Iris pigment epithelial cell (primary cell): ENCODE measurements at regions not wholly inside any gene's neighbourhood (a gene's known extent, or its start where the extent isn't known, plus 50 kb on each side); places are given as distances from the start of the nearest gene placed in this dataset.
A peak's percentile ranks its signal among the peaks of the same experiment; 100 is the strongest.
"Not testable (repeated sequence)": the region's sequence is repeated elsewhere in the genome, so short reads cannot be mapped to it uniquely, and the experiment has no call there.

ENCODE experiments used
- DNase-seq: peaks from one replicate; pipeline ENCODE4 v3.0.0-alpha.2; 2011; ENCODE audit warnings: low read depth

DNA sequence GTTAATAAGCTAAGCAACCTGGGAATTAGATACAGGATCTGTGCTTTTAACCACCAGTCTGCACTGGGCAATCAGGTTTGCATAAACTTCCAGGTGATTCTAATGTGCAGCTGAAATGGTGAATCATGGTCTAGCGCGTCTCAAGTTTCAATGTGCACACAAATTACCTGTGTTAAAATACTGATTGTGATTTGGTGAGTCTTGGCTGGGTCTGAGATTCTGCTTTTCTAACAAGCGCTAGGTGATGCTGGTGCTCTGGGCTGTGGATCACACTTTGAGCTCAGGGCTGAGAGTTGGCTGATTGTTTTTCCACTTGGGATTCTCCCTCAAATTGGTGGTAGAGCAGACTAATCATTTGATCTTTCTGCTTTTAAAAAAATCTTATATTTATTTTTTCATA, 124.8 kb downstream of the C12orf75 start:
- no peak for DNase-seq

DNA sequence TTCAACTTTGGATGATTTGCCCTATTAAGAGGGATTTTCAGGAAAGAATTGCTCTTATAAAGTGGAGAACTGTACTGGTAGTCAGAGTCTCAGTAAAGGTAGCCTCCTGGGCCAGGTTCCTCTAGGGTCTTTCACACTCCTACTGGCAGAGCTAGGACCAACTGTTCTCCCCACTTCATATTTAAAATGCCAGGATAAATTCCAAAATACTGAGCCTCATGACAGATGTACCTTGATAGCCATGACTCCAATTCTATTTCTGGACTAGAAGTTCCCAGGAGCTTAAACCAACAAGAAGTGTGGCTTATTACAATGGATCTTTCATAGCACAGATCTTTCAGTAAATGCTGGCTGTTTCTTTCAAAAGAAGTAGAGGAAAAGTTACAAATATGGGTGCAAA, 126.5 kb downstream of the C12orf75 start:
- DNase-seq = no peak

DNA sequence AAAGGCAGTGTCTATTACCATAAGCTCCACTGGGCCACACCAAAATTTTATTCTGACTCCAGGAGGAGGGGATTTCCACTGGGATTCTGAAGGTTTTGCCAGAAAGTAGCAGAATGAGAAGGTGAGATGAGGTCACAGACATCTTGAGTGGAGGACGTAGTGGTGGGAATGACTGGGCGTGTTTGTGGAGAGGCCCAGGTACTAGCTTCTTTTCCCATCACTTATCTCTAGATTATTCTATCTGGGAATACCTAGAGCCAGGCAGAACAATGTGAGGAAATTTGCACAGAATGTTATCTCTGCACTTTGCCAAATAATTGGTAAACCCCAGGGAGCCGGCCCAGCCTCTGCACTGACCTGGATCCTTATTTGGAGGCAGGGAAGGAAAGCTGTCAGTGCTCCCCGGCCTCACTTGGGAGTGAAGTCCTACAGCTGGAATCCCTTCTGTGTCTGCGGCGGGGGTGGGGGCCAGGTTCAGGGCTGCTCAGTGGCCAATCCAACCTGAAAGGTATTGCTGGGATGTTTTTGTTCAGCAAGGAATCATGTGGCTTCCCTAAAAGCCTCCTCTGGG, 129.4 kb downstream of the C12orf75 start:
- DNase-seq = no peak

DNA sequence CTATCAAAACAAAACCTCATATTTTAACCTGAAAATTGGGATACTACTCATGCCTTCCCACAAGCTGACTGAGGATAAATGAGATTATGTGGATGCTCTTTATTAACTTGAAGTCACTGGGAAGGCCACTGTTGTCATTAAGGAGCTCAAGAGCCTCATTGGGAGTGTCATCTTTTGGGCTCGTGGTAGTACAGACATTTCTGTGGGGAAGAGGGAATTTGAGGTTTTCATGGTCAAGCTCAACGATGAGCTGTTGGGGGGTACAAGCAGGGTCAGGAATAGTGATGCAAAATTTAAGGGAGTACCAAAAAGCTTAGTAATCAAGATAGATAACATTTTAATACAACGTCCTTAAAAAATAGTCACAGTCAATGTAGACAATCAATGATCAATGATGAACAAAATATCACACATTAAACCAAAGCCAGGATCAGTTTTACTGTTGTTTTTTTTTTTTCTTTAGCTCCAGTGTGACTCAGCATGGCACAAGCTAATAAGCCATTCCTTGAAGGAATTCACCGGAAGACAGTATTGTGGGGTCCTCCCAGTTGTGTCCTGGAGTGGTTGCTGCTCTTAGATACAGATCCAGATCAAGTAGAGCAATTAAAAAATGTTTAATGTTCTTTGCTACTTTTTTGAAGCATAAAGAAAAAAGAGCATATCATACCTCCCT, 130.9 kb downstream of the C12orf75 start:
- DNase-seq = no peak

DNA sequence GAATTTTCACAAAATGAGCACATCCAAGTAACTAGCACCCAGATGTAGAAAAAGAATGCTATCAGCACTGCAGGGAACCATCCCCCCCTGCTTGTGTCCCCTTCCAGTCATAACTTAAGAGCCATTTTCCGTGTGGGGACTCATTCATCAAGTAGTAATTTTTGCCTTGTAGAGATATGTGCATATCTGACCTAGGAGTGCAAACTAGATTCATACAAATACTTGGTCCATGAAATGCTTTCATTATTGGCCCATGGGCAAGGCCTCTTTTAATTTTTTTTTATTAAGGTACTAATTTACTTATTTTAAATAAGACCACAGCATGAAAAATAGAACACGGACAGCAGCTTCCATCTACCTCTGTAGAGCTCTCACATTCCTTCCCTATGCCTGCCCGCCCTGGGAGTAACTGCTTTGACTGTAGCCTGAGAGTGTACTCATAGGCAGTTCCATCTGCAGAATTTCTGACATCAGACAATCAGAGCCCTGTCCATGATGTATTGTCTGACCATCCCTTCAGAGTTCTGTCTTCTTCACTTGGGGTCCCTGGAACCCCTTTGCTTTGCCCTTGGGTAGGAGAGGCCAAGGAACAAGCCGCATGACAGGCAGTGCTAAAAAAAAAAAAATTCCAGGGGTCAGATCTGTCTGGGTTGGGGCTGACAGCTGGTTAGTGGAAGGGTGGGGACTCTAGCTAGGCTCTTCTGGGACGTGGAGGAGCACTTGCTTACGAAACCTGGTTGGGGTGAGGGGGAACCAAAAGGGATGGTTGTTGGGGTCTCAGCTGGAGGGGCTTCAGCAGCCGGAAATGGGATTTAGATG, 131.7 kb downstream of the C12orf75 start:
- no peak for DNase-seq

DNA sequence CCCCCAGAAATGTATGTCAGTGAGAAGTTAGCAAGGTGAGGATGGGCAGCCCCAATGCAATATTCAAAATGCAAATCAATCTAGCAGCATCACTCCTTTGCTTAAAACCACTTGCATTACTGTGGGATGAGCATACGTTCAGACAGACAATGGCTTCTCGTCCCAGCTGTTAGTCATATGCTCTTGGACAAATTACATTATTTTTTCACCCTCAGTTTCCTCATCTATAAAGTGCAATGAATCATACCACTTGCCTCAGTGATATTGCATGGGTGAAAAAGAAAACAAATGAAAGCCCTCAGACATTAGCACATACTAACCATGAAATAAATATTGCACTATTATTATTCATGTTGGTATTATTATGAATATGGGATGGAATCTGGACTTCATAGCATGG, 132.3 kb downstream of the C12orf75 start:
- peak; percentile 65 for DNase-seq

DNA sequence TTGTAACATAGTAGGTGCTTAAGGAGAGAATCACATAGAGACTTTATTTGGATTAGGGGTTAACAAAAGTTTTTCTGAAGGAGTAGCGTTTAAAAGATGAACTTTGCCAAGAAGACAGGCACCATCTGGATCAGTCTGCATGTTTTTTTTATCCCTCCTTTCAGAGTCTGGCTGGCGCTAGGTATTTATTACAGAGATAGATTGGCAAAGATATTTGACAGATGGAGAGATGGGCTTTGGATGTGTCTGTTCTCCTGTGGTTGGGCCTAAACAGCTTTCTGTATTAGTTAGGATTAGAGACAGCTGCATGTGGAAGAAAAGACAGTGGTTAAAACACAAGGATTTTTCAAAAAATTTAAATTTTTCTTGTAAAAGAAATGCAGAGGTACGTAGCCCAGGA, 133.9 kb downstream of the C12orf75 start:
- DNase-seq = no peak

DNA sequence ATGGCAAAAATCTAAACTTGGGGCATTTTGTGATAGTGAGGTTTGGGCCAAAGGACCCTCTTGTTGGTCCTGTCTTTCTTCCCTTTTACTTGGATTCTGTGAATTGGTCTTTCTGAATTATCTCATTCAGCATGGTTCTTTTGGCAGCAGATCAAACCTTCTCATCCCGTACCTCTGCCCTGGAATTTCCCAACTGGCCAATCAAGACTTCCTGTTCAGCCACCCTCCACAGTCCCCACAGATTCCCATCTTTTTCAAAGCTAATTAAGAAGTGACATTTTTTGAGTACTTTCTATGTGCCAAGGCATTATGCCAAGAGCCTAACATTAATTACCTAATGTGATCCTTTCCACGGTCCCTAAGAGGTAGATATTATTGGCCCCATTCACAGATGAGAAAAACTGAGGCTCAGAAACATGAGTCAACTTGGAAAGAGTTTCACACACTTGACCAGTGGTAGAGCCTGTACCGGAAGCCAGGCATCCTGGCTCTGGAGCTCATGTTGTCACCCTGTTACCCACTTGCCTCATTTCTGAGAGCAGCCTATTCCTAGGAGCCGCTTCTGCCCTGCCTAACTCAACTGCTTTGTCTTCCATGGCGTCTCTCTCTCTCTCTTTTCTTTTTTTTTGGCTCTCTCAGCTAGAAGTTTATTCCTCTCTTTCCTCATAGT, 135.9 kb downstream of the C12orf75 start:
- no peak for DNase-seq

DNA sequence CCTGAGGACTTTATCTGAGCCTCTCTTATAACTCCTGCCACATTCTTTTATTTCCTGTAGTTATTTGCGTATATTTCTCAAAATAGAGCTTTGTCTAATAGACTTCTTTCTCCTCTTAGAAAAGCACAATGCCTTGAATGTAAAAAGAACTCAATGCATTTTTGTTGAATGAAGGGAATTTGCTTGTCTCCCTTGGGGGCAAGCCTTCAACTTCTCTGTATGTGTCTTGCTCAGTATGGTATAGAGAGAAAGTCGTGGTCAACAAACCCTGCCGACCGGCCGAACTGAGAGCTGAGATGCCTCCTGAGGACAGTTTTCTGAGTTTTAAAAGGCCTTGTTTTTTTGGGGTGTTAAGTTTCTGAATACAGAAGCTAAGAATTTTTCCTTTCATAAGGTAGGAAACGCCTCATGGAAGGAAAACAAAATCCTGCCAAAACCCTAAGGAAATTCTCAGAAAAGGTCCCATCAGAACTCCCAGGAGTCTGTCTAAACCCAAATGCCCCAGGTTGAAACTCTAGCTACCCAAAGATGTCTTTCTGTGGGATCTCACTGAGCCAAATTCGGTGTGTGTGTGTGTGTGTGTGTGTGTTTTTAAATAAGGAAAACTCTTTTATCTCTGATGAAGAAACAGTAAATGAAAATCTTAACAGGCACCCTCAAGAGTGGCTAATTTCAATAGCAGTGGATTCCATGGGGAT, 136.6 kb downstream of the C12orf75 start:
- no peak for DNase-seq

DNA sequence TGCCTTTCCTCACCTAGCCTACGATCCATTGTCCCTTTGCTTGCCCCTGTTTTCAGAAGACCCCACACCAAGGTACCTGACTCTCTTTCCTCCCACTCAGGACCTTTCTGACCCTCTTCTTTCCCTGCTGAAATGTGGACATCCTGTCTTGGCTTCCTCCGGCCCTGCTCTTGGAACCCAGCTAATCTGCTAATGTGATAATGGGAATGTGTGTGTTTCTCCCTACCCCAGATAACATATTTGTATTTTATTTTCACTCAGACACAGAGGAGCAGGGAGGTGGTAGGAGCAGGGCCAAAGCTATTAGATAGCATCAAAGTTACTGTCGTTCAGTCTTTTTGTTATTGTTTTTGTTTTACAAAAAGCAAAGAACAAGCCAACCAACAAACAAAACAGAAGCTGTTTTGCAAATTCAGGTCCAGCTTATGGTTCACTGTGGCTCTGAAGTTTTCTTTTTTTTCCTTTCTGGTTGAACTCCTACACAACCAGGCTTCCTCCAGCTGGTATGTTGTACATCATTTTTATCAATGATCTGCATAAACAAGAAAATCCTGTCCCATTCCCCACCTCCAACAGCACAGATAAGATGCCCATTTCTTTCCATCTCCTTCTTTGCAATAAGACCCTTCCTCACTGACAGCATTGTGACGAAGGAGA, 137.3 kb downstream of the C12orf75 start:
- no peak for DNase-seq

DNA sequence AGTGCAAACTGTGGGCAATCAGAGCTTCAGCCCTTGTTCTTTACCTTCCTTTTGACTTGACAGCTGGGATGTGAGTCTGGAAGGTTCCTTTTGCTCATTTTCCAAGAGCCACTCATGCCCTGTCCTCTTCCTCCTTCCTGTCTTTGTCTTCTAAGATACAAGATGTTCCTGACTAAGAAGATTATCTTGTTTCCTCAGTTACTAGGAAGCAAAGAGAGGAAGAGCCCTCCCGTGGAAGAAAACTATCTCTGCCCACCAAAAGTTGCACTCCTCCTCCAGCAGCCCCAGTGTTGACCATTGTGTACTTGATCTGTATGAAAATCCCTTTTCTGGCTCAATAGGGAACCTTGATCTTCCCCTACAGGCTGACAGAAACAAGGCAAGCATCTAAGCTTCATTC, 138.0 kb downstream of the C12orf75 start:
- DNase-seq = no peak

DNA sequence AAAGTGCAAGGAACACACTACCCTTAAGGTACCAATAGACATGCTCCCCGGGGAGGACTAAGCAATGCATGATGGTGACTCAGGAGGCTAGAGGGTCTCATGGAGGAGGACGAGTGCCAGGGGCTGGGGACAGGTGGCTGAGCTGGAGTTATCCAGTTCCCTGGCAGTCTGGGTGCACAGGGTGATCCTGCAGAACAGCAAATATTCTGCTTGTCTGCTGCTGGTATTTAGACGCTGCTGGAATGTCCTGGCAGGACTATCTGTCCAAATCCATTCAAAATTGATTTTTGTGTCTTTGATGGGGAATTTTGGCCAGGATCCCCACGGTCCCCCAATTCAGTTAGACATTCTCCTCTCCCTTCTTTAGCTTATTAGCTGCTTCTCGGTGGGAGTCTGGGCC, 138.7 kb downstream of the C12orf75 start:
- DNase-seq = no peak

DNA sequence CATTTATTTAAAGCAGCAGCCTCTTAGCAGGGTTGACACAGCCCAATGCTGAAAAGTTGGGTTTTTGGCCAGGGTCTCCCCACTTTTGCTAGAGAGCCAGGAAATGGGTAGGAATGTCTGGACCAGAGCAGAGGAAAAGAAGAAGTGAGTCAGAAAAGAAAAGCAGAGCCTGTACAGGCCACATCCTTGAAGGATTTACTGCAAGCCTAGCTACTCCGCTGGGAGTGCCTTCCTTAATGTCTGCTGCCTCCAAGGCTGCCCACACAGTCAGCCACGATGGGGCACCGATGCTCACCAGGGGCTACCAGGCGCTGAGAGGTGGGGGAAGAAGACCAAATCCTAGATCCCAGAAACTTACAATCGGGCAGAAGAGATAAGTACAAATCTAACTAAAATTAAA, 139.2 kb downstream of the C12orf75 start:
- peak; percentile 12 for DNase-seq

DNA sequence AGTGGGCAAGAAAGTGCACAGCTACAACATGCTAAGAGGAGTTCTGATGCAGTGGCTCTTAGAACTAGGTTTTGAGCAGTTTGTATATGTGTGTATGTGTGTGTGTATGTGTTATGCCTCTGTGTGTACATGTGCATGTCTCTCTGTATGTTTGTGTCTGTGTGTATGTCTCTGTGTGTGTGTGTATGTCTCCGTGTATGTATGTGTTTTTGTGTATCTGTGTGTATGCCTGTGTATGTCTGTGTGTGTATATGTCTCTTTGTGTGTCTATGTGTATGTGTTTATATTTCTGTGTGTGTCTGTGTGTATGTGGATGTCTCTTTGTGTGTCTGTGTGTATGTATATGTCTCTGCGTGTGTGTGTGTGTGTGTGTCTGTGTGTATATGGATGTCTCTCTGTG, 139.6 kb downstream of the C12orf75 start:
- DNase-seq = no peak

DNA sequence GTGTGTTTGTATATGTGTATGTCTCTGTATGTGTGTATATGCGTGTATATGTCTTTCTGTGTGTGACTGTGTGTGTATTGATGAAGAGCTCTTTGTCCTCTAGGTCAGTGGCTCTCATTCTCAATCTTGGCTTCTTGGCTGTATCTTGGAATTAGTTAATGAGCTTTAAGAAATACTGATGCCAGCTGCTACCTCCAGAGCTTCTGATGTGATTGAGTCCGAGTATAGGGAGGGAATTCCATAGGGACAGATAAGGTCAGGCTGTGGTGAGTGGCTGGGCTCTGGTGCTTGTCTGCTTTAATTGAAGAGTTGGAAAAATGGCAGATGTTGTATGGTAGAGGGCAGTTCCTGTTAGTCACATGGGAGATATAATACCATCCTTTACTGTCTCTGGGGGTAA, 140.1 kb downstream of the C12orf75 start:
- DNase-seq = no peak

DNA sequence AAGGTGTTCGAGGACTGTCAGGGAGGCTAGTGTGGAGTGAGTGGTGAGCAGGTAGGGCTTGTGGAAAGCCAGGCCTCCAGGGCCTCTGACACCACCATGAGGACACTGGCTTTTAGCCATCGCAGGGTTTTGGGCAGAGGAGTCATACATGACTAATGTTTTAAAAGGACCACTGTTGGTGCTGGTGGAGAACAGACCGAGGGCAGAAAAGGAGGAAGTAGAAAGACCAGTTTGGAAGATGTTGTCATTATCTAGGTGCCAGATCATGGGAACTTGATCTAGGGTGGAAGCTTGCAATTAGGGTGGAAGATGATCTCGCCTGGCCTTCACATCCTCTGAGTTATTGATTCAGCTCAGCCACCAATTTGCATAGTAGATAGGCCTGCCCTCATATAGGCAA, 144.2 kb downstream of the C12orf75 start:
- DNase-seq = no peak

DNA sequence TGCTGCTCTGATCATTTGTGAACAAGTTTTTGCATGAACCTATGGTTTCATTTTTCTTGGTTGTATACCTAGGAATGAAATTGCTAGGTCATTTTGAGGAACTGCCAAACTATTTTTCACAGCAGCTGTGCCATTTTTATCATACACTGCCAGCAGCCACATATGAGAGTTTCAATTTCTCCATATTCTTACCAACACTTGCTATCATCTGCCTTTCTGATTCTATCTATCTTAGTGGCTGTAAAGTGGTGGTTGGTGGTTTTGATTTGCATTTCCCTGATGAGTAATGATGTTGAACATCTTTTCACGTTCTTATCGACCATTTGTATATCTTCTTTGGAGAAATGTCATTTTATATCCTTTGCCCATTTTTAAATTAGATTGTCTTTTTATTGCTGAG, 146.1 kb downstream of the C12orf75 start:
- DNase-seq = no peak

DNA sequence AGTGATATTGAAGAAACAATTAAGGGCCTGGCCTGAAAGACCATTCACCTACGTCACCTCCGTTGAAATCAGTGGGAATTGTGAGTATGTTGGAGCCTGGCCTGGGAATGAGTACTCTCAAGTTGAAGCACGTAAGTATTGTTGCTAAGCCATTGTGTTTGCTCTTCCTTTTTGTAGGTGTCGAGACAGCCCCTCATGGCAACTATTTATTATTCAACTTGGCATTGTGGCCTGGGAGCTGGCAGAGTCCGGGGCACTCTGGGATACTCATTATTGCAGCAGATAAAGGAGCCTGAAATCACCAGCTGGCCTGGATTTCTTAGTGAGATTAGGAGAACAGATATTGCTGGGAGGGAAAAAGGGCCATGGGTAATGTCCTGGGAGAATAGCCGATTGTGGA, 147.4 kb downstream of the C12orf75 start:
- no peak for DNase-seq

DNA sequence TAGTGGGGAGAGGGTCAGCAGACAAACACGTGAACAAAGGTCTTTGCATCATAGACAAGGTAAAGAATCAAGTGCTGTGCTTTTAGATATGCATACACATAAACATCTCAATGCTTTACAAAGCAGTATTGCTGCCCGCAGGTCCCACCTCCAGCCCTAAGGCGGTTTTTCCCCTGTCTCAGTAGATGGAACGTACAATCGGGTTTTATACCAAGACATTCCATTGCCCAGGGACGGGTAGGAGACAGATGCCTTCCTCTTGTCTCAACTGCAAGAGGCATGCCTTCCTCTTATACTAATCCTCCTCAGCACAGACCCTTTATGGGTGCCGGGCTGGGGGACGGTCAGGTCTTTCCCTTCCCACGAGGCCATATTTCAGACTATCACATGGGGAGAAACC, 148.3 kb downstream of the C12orf75 start:
- not testable (repeated sequence) for DNase-seq

DNA sequence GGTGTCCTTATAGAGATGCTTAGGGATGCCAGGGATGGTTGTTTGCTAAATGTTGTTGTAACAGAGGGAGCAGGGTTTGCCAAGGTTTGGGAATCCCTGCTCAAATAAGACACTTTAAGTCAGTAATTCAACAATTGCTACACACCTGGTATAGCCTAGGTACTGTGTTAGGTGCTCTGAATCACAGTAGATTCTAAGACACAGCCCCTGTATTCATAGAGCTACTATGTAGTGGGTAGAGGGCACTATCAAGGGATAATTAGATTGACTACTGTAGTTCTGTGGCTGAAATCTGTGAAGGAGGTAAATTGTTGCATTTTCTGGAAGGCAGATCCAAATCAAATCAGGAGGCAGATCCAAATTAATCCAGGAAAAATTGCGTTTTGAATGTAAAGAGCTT, 149.2 kb downstream of the C12orf75 start:
- no peak for DNase-seq

DNA sequence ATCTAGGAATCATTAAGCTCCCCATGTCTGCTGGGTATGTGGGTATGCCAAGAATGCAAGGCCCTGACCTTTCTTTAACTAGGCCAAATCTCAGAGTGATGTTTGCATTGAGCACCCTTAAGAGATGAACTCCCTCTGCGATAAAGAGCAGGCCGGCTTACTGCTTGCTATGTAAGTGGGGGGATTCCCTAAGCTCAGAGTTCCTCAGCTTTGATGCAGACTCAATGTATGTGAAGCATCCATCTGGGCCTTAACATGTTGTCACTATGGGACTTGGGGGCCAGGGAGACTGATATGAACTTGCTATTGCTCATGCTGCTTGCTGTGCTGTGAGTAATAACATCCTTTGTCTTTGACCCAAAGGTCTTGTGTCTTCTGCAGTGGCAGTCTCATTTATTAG, 149.7 kb downstream of the C12orf75 start:
- peak; percentile 64 for DNase-seq
